HG03196 (cell line): ENCODE measurements at regions not wholly inside any gene's neighbourhood (a gene's known extent, or its start where the extent isn't known, plus 50 kb on each side); places are given as distances from the start of the nearest gene placed in this dataset.
"Not testable (repeated sequence)": the region's sequence is repeated elsewhere in the genome, so short reads cannot be mapped to it uniquely, and the experiment has no call there.

Experiments used
- ATAC-seq: cut with Tn5 transposase; IDR thresholded peaks from one replicate; pipeline ENCODE4 v1.9.1; 2021; ENCODE audit not compliant: unreplicated experiment

DNA sequence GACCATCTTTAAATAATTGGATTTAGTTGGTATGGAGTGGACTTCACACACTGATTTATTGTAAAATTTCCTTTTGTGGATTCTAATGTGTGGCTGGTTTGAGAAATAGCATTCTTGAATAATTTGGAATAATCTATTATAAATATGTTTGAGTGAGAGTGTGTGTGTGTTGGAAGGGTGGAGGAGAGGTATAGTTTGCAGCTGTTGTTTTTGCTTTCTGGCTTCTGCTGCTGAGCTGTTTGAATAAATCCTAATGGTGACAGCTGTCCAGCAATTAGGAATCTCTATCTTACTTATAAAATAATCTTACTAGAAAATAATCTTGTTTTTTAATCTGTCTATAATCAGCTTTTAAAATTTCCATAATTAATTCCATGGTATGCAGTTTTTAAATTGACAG, 1283.0 kb upstream of the CDH2 start:
- ATAC-seq = no peak

DNA sequence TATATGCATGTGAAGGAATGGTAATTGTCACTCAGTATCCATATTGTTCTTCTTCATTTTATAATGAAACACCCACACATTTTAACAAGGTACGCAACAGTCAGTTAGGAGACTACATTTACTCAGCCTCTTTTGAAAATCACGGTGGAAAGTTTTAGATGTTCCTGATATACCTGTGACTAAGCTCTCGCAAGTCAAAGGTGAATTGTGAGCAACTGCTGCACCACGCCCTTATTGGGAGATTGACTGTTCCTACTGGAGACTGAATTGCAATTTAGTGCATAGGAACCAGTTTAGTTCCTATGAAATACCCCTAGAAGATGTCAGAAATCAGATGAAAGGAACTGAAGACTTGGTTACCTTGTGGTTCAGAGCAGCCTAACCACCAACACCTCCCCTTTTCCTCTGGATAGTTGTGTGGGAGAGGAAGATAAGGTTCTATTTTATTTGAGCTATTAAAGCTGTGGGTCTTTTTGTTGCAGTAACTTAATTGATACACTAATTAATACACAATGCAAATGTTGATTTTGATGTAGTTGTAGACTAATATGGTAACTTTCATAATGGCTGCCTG, 1280.5 kb upstream of the CDH2 start:
- ATAC-seq = no peak

- no peak for ATAC-seq
Observed at GRCh38 chr18:29449424-29449823, 1272.5 kb upstream of the CDH2 start.

- ATAC-seq = no peak
Observed at GRCh38 chr18:29439398-29439797, 1262.5 kb upstream of the CDH2 start.

- no peak for ATAC-seq
Observed at GRCh38 chr18:29436459-29436858, 1259.5 kb upstream of the CDH2 start.

DNA sequence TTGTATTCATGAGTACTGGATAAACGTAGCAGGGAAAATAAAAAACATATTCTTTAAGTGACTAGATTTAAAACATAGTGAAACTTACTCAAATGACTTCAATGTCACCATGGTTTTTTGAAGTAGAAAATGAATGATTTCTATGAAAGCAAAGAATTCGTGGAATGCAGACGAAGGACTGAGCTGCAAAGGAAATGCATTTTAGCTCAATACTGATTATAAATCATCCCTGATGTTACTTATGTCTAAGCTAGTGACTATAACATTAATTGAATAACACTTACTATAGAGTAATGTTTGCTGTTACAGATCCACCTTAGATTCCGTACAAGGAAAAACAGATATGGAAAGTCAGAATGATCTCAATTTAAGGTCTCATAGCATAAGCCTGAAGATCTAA, 1257.7 kb upstream of the CDH2 start:
- ATAC-seq = no peak

DNA sequence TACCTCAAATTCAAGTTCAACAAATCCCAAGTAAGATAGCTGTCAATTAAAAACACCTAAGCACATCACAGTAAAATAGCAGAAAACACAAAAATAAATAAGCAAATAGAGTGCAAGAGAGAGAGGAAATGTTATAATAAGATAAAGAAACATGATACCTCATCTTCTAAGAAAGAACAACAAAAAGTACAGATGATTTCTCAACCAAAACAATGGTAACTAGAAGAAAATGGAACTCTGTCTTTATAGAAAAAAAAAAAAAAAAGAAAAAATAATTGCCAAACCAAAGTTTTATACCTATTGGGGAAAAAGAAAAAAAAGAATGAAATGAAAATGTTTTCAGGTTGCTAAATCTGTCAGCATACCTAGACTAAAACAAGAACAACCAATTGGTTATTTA, 1253.5 kb upstream of the CDH2 start:
- ATAC-seq = no peak

DNA sequence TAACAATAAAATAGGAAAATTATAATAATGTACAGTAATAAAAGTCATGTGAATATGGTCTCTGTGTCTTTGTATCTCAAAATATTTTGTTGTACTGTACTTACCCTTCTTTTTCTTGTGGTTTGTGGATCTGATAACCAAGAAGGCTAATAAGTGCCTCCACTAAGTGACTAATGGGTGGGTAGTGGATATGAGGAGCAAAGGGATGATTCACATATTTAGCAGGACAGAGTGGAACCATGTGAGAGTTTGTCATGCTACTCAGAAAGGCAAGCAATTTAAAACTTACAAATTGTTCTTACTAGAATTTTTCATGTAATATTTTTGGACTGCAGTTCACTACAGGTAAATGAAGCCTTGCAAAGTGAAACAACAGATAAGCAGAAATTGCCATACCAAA, 1241.2 kb upstream of the CDH2 start:
- no peak for ATAC-seq

DNA sequence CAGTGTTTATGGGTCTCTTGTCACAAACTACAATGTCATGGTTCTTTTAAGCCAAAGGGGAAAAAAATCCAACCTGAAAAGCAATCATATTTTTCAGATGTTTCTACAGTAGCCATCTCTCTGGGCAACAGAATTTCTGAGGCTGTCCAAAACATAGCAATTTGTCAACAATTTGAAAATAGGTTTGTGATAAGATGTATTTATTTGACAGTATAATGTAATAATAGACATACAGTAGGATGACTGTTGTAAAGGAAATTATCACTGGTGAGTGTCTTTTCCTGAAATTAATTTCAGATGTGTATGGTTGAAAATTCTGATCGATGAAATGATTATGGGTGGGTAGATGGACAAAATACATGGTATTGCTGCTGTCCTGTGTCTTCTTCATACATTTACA, 1230.1 kb upstream of the CDH2 start:
- ATAC-seq = no peak

DNA sequence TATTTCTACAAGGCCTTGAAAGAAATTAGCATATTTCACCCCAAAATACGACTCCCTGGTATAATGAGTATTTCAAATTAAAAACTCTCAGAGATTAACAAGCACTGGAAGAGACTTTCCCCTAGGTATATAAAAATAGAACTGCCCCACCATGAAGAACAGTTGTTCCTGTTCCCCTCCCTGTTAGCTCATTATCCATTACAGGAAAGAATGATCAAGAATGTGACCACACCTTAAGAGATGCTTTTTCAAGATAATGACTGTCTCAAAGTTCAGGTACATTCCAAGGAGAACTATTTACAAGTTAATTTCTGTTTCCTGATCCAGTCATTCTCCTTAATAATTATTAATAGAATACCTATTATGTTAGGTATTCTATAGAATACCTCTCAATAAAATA, 1220.6 kb upstream of the CDH2 start:
- no peak for ATAC-seq

DNA sequence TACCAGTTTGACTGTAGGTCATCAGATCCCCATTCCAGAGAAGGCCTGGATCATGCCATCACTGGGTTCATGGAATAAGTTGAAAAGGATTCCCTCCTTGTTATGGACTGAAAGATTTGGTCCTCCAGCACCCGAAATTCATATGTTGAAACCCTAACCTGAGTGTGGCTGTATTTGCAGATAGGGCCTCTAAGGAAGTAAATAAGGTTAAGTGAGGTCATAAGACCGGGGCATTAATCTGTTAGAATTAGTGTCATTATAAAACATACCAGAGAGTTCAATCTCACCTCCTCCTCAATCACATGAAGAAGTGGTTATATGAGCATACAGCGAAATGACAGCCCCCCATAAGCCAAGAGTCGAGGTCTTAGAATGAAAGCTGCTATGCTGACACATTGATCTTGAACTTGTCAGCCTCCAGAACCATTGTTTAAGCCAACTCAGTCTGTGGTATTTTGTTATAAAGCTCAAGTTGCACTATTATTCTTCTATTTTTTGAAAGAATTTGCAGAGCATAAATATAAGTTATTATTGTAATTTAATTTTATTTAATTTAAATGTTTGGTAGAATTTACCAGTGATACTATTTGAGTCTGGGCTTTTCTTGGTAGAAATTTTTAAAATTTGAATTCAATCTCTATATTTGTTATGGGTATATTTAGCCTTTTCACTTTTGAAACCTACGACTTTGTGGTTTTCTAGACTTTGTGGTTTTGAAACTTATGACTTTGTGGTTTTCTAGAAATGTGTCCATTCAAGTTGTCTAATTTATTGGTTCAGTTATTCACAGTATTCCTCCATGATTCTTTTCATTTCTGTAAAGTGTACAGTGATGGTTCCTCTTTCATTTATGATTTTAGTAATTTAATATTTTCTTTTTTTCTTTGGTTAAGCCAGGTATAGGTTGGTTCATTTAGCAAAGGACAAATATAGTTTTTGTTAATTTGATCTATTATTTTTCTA, 1206.7 kb upstream of the CDH2 start:
- ATAC-seq = peak; percentile 61

- ATAC-seq = no peak
Observed at GRCh38 chr18:29378651-29379136, 1201.8 kb upstream of the CDH2 start.

DNA sequence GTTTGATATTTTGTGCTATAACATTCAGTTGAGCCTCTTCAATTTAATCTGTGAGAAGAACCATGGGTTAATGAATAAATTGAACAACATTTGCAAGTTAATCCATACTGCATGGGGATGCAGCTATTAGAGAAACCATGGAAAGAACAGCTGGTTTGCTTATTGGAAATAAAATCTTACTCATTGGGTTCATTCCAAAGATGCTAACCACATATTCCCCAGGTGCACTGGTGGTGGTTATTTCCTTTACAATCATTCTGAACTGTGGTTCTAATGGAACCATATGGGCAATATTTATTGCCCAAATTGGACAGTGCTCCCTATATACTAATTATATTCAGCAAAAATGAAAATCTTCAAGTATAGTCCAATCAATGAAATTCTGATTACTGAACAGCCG, 1200.4 kb upstream of the CDH2 start:
- no peak for ATAC-seq

GRCh38 chr18:29373000-29373399, 1196.1 kb upstream of the CDH2 start:
- no peak for ATAC-seq

GRCh38 chr18:29361843-29362242, 1184.9 kb upstream of the CDH2 start:
- no peak for ATAC-seq

- not testable (repeated sequence) for ATAC-seq
Observed at GRCh38 chr18:29360659-29361058, 1183.7 kb upstream of the CDH2 start.

DNA sequence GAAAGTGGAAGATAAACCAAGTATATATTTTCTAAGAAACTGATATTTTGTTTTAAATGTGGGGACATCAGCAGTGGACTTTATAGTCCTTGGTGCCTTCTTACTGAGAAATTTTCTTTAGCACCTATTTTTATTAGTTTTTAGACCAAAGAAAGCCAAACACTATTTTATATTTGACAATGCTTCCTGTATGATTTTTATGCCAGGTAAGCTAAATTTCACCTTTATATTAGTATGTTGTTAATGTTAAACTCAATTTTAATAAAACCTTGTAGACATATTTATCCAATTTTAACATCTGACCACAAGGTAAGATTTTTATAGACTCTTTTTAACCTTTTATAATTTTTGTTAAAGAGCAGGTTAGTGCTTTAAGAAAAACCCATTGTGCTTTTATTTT, 1182.3 kb upstream of the CDH2 start:
- not testable (repeated sequence) for ATAC-seq

- no peak for ATAC-seq
Observed at GRCh38 chr18:29351171-29351570, 1174.2 kb upstream of the CDH2 start.

- no peak for ATAC-seq
Observed at GRCh38 chr18:29328932-29329331, 1152.0 kb upstream of the CDH2 start.

DNA sequence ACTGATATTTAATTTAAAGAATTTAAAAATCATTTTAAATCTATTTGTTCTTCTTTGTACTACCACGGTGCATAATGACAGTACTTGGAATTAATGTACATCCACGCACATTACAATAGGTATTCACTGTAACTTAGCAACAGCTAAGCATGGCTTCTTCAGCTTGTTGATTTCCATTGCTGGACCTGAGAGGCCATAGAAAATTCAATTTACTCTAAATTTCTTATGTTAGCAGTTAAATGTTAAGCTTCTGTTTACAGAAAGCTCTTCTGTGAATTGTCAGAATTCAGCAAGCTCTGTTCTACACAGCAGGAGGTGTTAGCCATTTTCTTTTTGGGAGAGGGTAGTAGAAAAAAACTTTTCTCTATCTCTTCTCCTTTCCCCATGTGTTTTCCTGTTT, 1149.3 kb upstream of the CDH2 start:
- ATAC-seq = no peak

- no peak for ATAC-seq
Observed at GRCh38 chr18:29321561-29321960, 1144.6 kb upstream of the CDH2 start.

DNA sequence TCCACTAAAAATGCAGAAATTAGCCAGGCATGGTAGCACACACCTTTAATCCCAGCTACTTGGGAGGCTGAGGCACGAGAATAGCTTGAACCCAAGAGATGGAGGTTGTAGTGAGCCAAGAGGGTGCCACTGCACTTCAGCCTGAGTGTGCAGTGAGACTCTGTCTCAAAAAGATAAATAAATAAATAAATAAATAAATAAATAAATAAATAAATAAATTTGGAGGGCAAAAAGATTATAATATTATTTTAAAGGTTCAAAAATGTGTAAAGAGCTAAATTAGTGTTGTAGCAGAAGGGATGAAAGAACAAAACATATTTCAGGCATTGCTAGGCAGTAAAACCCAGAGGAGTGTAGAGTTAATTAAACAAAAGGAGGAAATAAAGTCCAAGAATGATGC, 1136.4 kb upstream of the CDH2 start:
- no peak for ATAC-seq
